NCI-H2196 treated with DMSO at 0.1 percent for 48 hours (cell line): ENCODE measurements at regions not wholly inside any gene's neighbourhood (a gene's known extent, or its start where the extent isn't known, plus 50 kb on each side); places are given as distances from the start of the nearest gene placed in this dataset.

Source experiments
- DNase-seq: peaks from one replicate; lab custom pipeline; 2025; ENCODE audit not compliant: unreplicated experiment; lab: John Stamatoyannopoulos, UW

GRCh38 chr4:152117933-152118507, 357.2 kb upstream of the GATB start:
- no peak for DNase-seq

GRCh38 chr4:152117520-152117919, 356.7 kb upstream of the GATB start:
- no peak for DNase-seq

- no peak for DNase-seq
Measured at GRCh38 chr4:152117054-152117453, 356.2 kb upstream of the GATB start.

DNA sequence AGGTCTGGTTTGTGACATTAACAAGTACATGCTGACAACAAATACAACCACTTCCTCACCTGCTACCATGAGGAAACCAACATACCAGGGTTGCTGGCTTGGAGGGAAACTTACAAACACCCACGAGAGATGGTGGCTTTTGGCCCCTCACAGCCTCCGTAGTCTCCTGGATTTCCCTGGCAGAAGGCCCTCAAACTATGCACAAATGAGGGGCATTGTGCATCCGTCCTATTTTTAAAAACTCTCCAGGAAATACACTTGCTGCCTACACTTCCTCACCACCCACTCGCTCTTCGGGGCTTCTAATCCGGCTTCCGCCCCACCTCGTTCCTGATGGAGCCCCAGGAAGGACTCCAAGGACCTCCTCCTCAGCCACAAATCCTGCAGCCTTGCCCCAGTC, 355.0 kb upstream of the GATB start:
- no peak for DNase-seq

DNA sequence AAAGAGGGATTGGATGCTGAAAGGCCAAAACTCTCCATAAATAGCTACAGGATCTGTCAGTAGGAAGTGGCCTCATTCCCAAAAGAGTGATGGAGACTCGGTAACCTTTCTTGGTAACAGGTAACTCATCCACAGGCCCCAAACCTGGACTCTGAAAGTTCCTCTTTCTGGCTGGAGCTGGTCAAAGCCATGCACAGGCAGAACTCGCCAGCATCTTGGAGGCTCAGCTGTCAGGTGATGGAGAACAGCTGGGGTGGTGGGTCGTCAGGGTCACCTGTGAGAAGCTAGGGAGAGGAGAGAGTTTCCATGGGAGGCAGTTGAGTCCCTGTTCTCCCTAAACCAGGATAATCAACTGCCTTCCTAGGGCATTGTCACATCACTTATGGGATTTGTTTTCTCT, 354.3 kb upstream of the GATB start:
- DNase-seq: no peak

DNA sequence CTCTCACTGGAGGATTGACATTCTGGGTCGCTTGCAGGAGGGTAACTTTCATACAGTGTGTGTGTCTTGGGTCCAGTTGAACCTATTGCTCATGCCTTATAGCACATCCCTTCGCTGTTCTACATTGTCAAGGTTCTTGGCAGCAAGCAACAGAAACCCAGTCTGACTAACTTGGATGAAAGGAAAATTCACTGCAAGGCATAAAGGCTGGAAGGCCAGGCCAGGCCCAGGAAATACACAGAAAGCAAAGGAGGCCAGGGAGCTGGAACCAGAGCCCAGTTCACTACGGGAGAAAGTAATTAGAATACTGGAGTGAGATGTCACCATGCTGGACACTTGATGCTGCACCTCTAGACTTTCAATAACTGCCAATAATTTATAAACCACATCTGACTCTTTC, 353.8 kb upstream of the GATB start:
- DNase-seq: no peak

GRCh38 chr4:152112887-152113286, 352.1 kb upstream of the GATB start:
- DNase-seq: no peak

DNA sequence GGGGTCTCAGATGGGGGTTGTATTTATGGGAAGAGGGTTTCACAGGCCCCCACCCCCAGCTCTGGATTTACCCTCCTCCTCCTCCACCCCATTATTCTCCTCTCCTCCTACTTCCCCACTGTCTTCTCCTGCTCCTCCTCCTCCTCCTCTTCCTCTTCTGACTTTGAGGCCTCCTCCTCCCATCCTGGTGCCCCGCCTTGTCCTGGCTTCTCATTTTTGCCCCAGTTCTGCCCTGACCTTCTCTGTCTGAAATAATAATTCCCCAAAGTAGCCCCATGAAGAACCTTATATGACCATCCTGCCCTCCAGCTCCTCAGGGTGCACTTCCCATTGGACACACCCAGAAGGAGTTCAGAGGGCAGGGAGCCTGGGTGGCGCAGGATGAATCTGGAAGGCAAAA, 351.4 kb upstream of the GATB start:
- DNase-seq: no peak

GRCh38 chr4:152110780-152111179, 350.0 kb upstream of the GATB start:
- no peak for DNase-seq

DNA sequence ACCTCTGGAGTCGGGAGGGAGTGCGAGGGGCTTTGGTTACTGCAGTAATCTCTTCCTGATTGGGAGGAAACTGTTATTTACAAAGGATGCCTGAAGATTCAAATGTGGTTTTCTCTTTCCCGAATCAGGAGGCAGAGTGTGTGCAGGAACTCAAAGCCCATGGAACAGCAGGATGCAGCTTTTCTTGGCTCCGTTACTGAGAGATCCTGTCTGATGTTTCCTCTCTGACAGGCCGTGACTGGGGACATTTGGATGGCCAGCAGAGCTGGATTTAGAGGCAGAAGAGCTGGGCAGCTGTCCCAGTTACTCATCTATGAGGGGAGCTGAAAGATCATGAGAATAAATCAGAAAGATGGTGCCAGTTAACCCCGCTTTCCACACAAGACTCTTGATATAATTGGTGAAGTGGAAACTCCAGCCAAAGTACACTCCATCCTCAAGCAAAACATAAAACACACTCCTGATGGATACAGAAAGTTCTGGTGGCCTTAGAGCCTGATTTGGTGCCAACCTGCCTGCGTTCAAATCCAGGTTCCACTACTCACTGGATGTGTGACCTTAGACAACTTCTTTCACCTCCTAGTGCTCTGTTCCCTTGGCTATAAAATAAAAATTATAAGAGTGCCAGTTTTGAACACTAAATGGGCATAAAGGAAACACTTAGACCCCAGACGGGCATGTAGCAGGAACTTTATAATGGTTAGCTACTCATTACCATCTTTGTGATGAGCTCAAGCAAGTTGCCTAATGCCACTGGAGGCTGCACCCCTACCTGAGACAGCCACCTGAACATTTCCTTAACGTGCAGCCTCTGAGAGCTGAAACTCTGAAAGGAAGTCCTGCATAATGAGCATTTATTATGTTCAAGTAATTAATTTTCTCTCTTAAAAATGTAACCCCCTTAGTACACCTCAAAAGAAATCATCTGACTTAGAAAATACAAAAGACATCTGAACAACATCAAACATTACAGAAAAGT, 349.0 kb upstream of the GATB start:
- no peak for DNase-seq

DNA sequence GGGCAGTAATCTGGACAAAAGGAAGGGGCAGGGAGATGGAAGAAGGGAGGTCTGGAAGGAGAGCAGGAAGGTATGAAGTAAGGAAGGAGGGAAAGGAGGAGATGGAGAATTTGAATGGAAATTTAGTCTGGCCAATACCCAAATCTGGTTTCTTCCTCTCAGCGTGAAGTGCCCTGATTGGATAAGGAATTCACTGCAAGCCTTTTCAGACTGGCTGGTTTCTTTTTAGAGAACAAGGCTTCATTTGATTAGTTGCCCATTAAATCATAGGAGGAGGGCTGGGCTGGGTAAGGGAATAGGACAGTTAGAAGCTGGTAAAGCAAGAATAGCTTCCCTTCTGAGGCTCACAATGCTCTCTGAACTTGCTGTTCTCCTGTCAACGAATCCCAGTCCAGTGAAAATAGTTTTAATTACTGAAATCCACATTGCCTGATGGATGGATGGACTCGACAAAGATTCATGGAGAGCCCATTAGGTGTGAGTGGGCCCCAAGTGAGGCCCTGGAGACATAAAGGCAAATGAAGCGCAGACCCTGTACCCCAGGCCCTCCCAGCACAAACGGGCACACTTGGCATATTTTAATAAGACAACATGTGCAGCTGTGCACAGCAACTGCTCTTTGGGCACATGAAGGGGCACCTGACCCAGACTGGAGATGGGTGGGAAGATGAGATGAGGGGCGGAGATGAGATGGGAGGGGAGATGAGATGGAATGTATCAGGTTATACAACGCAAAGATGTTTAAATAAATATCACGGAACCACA, 347.1 kb upstream of the GATB start:
- DNase-seq: no peak

DNA sequence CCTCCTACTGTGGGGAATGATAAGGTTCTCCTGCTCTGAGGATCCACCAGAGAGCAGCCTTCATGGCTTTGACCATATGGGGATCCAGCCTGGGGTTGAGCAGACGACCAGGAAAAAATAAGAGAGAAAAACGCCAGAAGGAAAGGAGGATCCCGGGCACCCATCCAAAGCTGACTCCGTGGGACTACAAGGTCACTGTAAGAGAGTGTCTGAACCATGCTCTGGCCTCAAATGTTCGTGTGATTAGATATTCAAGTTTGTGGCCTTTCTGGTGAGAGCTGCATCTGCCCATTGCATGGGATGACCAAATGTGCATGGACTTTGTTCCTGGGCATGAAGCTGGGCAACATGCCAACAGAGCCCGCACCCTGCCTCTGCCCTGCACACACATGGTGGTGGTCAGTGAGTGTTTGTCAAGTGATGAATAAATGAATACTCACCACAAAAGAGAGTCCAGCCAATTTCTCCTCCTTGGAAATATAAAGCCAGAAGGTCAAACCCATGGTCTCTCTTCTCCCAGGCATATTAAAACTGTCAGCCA, 346.0 kb upstream of the GATB start:
- DNase-seq: no peak

- no peak for DNase-seq
Measured at GRCh38 chr4:152106113-152106763, 345.4 kb upstream of the GATB start.

GRCh38 chr4:152104901-152105357, 344.1 kb upstream of the GATB start:
- DNase-seq: no peak

- no peak for DNase-seq
Measured at GRCh38 chr4:152104356-152104755, 343.5 kb upstream of the GATB start.

DNA sequence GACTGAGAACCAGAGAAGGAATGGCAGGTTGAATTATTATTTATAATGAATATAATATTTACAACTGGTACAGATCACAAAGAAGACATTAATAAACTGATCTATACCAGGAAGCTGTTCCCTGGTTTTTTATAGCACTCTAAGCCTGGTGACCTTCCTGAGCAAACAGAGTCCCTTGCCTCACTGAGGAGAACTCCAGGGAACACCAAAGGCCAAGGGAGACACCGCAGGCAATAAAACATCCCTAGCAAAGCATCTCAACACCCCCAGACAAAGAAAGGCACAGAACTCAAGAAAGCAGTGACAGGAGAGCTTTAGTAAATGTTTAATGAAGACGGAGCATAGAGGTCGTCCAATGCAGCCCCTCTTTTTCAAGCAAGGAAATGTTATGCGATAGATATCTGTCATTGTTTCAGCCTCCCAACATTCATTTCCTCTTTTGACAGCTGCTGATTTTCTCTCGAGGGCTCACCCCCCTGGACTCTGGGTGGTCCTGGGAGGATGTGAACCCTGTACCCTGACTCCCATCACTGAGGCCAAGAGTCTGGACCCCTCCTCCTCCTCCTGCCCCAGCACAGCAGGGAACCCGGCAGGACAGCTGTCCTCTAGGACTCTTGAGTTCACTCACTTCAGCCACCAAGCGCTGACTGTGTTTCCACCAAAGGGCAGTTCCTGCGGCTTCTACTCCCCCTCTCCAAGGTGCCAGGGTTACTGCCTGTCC, 342.5 kb upstream of the GATB start:
- no peak for DNase-seq

DNA sequence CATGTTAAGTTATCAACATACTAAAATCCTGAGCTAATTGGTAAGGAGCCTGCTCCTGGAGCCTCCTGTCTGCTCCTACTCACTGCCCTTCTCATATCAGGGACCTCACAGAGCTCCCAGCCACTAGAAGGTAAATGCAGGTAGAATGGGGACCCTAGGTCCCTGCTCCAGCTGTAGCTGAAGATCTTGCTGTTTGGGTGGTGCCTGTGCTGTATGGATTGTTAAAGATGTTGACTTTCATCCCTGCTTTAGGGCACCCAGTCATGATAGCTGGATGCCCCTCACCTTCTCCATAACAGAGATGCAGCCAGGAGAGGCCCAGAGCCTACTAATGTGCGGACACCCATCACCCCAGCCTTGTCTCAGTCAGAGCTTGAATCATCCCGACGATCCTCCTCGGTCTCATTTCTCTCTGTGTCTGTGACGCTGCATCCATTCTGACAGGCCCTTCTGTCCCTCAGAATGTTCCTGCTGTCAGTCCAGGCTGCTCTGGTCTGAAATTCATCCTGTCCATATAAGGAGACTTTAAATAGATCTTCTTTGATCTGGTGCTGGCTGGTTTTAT, 341.7 kb upstream of the GATB start:
- DNase-seq: no peak

- DNase-seq: no peak
Measured at GRCh38 chr4:152101556-152102435, 341.0 kb upstream of the GATB start.
